Activated CD4-positive, alpha-beta T cell treated with anti-CD3 and anti-CD28 coated beads for 36 hours (primary cell): ENCODE measurements at regions not wholly inside any gene's neighbourhood (a gene's known extent, or its start where the extent isn't known, plus 50 kb on each side); places are given as distances from the start of the nearest gene placed in this dataset.

ENCODE experiments used
- ATAC-seq: fragments of 200-7000 bp; cut with Tn5 transposase; one replicate; pipeline ENCODE4 v1.10.0; 2021; ENCODE audit warnings: mild to moderate bottlenecking, moderate library complexity
- CTCF ChIA-PET: fragments of 350-600 bp; sonication (Branson Sonifier 250); formaldehyde crosslinking; loops from one replicate; lab custom pipeline; 2021; ENCODE audit warnings: antibody characterized with exemption; lab: Charles Lee
- POLR2A ChIA-PET: fragments of 350-600 bp; sonication (Branson Sonifier 250); formaldehyde crosslinking; loops from one replicate; lab custom pipeline; 2021; ENCODE audit warnings: antibody characterized with exemption, inconsistent platforms; lab: Charles Lee
- DNase-seq: peaks from one replicate; pipeline ENCODE4 v3.0.0-alpha.2; 2020
- H3K27ac Mint-ChIP-seq: one replicate; pipeline ENCODE4 v1.8.0; 2021; ENCODE audit warnings: mixed read lengths
- H3K27me3 Mint-ChIP-seq: one replicate; pipeline ENCODE4 v1.8.0; 2021; ENCODE audit warnings: mixed read lengths
- H3K36me3 Mint-ChIP-seq: one replicate; pipeline ENCODE4 v1.8.0; 2021; ENCODE audit warnings: low read depth, mixed read lengths
- H3K4me1 Mint-ChIP-seq: one replicate; pipeline ENCODE4 v1.8.0; 2021; ENCODE audit warnings: mixed read lengths
- H3K4me3 Mint-ChIP-seq: one replicate; pipeline ENCODE4 v1.8.0; 2021; ENCODE audit warnings: mild to moderate bottlenecking, moderate library complexity, mixed read lengths
- H3K9me3 Mint-ChIP-seq: one replicate; pipeline ENCODE4 v1.8.0; 2021; ENCODE audit warnings: low read depth, mixed read lengths
- intact Hi-C, 2 experiments: fragments of 100-400 bp; cut with DNase I in 1 of 2; cut with micrococcal nuclease in 1 of 2; formaldehyde crosslinking; loops; one replicate each; pipeline versions ENCODE4 v1.14.2 to v1.15.1; 2022 to 2024; cut with DNase I, micrococcal nuclease

- Mint-ChIP-seq H3K9me3 (no peaks in the 10 kb centered on the region), H3K27ac (no peak overlapping the region), H3K36me3 (no peaks in the 10 kb centered on the region), H3K4me3 (no peak overlapping the region), H3K27me3 (peaks cover 3% of the 10 kb centered on the region), H3K4me1 (no peaks in the 10 kb centered on the region)
- DNase-seq (no peak), ATAC-seq (no peak)
- ChIA-PET POLR2A (no interaction called here), CTCF (interaction anchor here (0.6 to 0.7 kb wide), 2 partner anchors 38 to 193 kb away, joined by 3 read pairs; no protein-coding TSS in a partner anchor)
- intact Hi-C loops, result no loop called here
Measured at GRCh38 chr7:117951691-117952280, 78.5 kb upstream of the CTTNBP2 start.

- Mint-ChIP-seq H3K4me3 (no peak overlapping the region), H3K27ac (no peak overlapping the region), H3K27me3 (peaks cover 3% of the 10 kb centered on the region), H3K36me3 (no peaks in the 10 kb centered on the region), H3K4me1 (no peaks in the 10 kb centered on the region), H3K9me3 (no peaks in the 10 kb centered on the region)
- no peak for ATAC-seq
- ChIA-PET POLR2A (no interaction called here), CTCF (no interaction called here)
- DNase-seq, result no peak
- intact Hi-C loops, result no loop called here
Measured at GRCh38 chr7:117955046-117955445, 81.8 kb upstream of the CTTNBP2 start.

- H3K9me3 Mint-ChIP-seq, result no peaks in the 10 kb centered on the region
- intact Hi-C loops, result no loop called here
- no peak overlapping the region for H3K4me3 Mint-ChIP-seq
- POLR2A ChIA-PET, result no interaction called here
- CTCF ChIA-PET, result no interaction called here
- no peaks in the 10 kb centered on the region for H3K36me3 Mint-ChIP-seq
- DNase-seq (no peak), ATAC-seq (no peak)
- H3K27ac Mint-ChIP-seq, result no peak overlapping the region
- peaks cover 8% of the 10 kb centered on the region for H3K27me3 Mint-ChIP-seq
- H3K4me1 Mint-ChIP-seq, result no peaks in the 10 kb centered on the region
Measured at GRCh38 chr7:117960351-117960750, 87.1 kb upstream of the CTTNBP2 start.

- no peak overlapping the region for H3K4me3 Mint-ChIP-seq
- H3K9me3 Mint-ChIP-seq, result no peaks in the 10 kb centered on the region
- POLR2A ChIA-PET, result no interaction called here
- DNase-seq (no peak), ATAC-seq (no peak)
- H3K27ac Mint-ChIP-seq, result no peak overlapping the region
- no peaks in the 10 kb centered on the region for H3K4me1 Mint-ChIP-seq
- intact Hi-C loops, result no loop called here
- CTCF ChIA-PET, result no interaction called here
- no peaks in the 10 kb centered on the region for H3K36me3 Mint-ChIP-seq
- peaks cover 8% of the 10 kb centered on the region for H3K27me3 Mint-ChIP-seq
Measured at GRCh38 chr7:117961235-117961634, 88.0 kb upstream of the CTTNBP2 start.

GRCh38 chr7:117962366-117962994, 89.2 kb upstream of the CTTNBP2 start:
- Mint-ChIP-seq H3K27me3 (peaks cover 6% of the 10 kb centered on the region), H3K27ac (no peak overlapping the region), H3K9me3 (no peaks in the 10 kb centered on the region), H3K36me3 (no peaks in the 10 kb centered on the region), H3K4me3 (no peak overlapping the region), H3K4me1 (no peaks in the 10 kb centered on the region)
- DNase-seq (no peak), ATAC-seq (no peak)
- POLR2A ChIA-PET, result no interaction called here
- intact Hi-C loops, result no loop called here
- CTCF ChIA-PET, result no interaction called here

- Mint-ChIP-seq H3K27ac (no peak overlapping the region), H3K9me3 (no peaks in the 10 kb centered on the region), H3K4me3 (no peak overlapping the region), H3K4me1 (no peaks in the 10 kb centered on the region), H3K27me3 (peaks cover 6% of the 10 kb centered on the region), H3K36me3 (no peaks in the 10 kb centered on the region)
- DNase-seq, result no peak
- intact Hi-C loops, result no loop called here
- no peak for ATAC-seq
- ChIA-PET POLR2A (no interaction called here), CTCF (no interaction called here)
Measured at GRCh38 chr7:117963264-117964197, 90.3 kb upstream of the CTTNBP2 start.

GRCh38 chr7:117970801-117971200, 97.6 kb upstream of the CTTNBP2 start:
- H3K36me3 Mint-ChIP-seq, result no peaks in the 10 kb centered on the region
- H3K4me3 Mint-ChIP-seq, result no peak overlapping the region
- ATAC-seq (no peak), DNase-seq (no peak)
- intact Hi-C loops, result no loop called here
- H3K4me1 Mint-ChIP-seq, result no peaks in the 10 kb centered on the region
- H3K27ac Mint-ChIP-seq, result no peak overlapping the region
- POLR2A ChIA-PET, result no interaction called here
- CTCF ChIA-PET, result no interaction called here
- no peaks in the 10 kb centered on the region for H3K27me3 Mint-ChIP-seq
- peaks cover 2% of the 10 kb centered on the region for H3K9me3 Mint-ChIP-seq

- Mint-ChIP-seq H3K27ac (no peak overlapping the region), H3K36me3 (no peaks in the 10 kb centered on the region), H3K4me3 (no peak overlapping the region), H3K9me3 (peaks cover 2% of the 10 kb centered on the region), H3K4me1 (no peaks in the 10 kb centered on the region), H3K27me3 (no peaks in the 10 kb centered on the region)
- no peak for DNase-seq
- intact Hi-C loops, result no loop called here
- ChIA-PET POLR2A (no interaction called here), CTCF (no interaction called here)
- ATAC-seq, result no peak
Measured at GRCh38 chr7:117971556-117972244, 98.5 kb upstream of the CTTNBP2 start.

GRCh38 chr7:117972606-117973005, 99.4 kb upstream of the CTTNBP2 start:
- no peak overlapping the region for H3K27ac Mint-ChIP-seq
- intact Hi-C loops, result no loop called here
- ChIA-PET CTCF (no interaction called here), POLR2A (no interaction called here)
- no peaks in the 10 kb centered on the region for H3K36me3 Mint-ChIP-seq
- ATAC-seq (no peak), DNase-seq (no peak)
- no peak overlapping the region for H3K4me3 Mint-ChIP-seq
- H3K27me3 Mint-ChIP-seq, result no peaks in the 10 kb centered on the region
- peaks cover 2% of the 10 kb centered on the region for H3K9me3 Mint-ChIP-seq
- no peaks in the 10 kb centered on the region for H3K4me1 Mint-ChIP-seq

GRCh38 chr7:117973975-117974374, 100.7 kb upstream of the CTTNBP2 start:
- Mint-ChIP-seq H3K36me3 (no peaks in the 10 kb centered on the region), H3K4me3 (no peak overlapping the region), H3K9me3 (peaks cover 2% of the 10 kb centered on the region), H3K27ac (no peak overlapping the region), H3K4me1 (no peaks in the 10 kb centered on the region), H3K27me3 (peaks cover under 1% of the 10 kb centered on the region)
- POLR2A ChIA-PET, result no interaction called here
- DNase-seq, result no peak
- CTCF ChIA-PET, result interaction anchor here (0.8 kb wide), 1 partner anchor 62 kb away, joined by 3 read pairs; no protein-coding TSS in a partner anchor
- ATAC-seq, result no peak
- intact Hi-C loops, result no loop called here

GRCh38 chr7:117974891-117975290, 101.7 kb upstream of the CTTNBP2 start:
- Mint-ChIP-seq H3K27me3 (peaks cover 2% of the 10 kb centered on the region), H3K36me3 (no peaks in the 10 kb centered on the region), H3K27ac (no peak overlapping the region), H3K4me1 (no peaks in the 10 kb centered on the region), H3K4me3 (no peak overlapping the region), H3K9me3 (peaks cover 2% of the 10 kb centered on the region)
- ATAC-seq (no peak), DNase-seq (no peak)
- CTCF ChIA-PET, result no interaction called here
- intact Hi-C loops, result no loop called here
- POLR2A ChIA-PET, result no interaction called here
